Activated T-cell treated with anti-CD3 and anti-CD28 coated beads, Interleukin-2, amount 50 U/mL, for 1 hour (primary cell): ENCODE measurements at regions not wholly inside any gene's neighbourhood (a gene's known extent, or its start where the extent isn't known, plus 50 kb on each side); places are given as distances from the start of the nearest gene placed in this dataset.
"Not testable (repeated sequence)": the region's sequence is repeated elsewhere in the genome, so short reads cannot be mapped to it uniquely, and the experiment has no call there.

Experiments
- DNase-seq: peaks from one replicate; pipeline ENCODE4 v3.0.0-alpha.2; 2020

- no peak for DNase-seq
Observed at GRCh38 chr9:3773362-3774060, 247.7 kb upstream of the RFX3 start.

- DNase-seq: no peak
Observed at GRCh38 chr9:3769646-3770045, 243.8 kb upstream of the RFX3 start.

- DNase-seq: no peak
Observed at GRCh38 chr9:3768712-3769457, 243.1 kb upstream of the RFX3 start.

GRCh38 chr9:3768286-3768685, 242.5 kb upstream of the RFX3 start:
- no peak for DNase-seq

GRCh38 chr9:3762076-3762475, 236.3 kb upstream of the RFX3 start:
- DNase-seq: no peak

GRCh38 chr9:3760031-3760430, 234.2 kb upstream of the RFX3 start:
- DNase-seq: no peak

GRCh38 chr9:3758816-3759576, 233.2 kb upstream of the RFX3 start:
- no peak for DNase-seq

GRCh38 chr9:3756071-3756470, 230.3 kb upstream of the RFX3 start:
- DNase-seq: no peak

- no peak for DNase-seq
Observed at GRCh38 chr9:3751125-3751758, 225.4 kb upstream of the RFX3 start.

GRCh38 chr9:3750321-3750720, 224.5 kb upstream of the RFX3 start:
- no peak for DNase-seq

GRCh38 chr9:3746296-3747275, 220.8 kb upstream of the RFX3 start:
- no peak for DNase-seq

- no peak for DNase-seq
Observed at GRCh38 chr9:3743901-3744413, 218.2 kb upstream of the RFX3 start.

- DNase-seq: no peak
Observed at GRCh38 chr9:3742586-3742985, 216.8 kb upstream of the RFX3 start.

GRCh38 chr9:3741729-3742128, 215.9 kb upstream of the RFX3 start:
- no peak for DNase-seq

- DNase-seq: no peak
Observed at GRCh38 chr9:3740690-3741419, 215.1 kb upstream of the RFX3 start.

- DNase-seq: no peak
Observed at GRCh38 chr9:3736161-3736560, 210.4 kb upstream of the RFX3 start.

GRCh38 chr9:3735251-3735650, 209.4 kb upstream of the RFX3 start:
- no peak for DNase-seq

- DNase-seq: not testable (repeated sequence)
Observed at GRCh38 chr9:3733527-3734262, 207.9 kb upstream of the RFX3 start.

- DNase-seq: no peak
Observed at GRCh38 chr9:3733039-3733408, 207.2 kb upstream of the RFX3 start.
